DND-41 (cell line): ENCODE measurements at regions not wholly inside any gene's neighbourhood (a gene's known extent, or its start where the extent isn't known, plus 50 kb on each side); places are given as distances from the start of the nearest gene placed in this dataset.
"Not testable (repeated sequence)": the region's sequence is repeated elsewhere in the genome, so short reads cannot be mapped to it uniquely, and the experiment has no call there.

Experiments
- ATAC-seq: fragments of 200-7000 bp; cut with Tn5 transposase; 3 replicates; pipeline ENCODE4 v1.9.1; 2021; ENCODE audit warnings: low read depth; ENCODE audit not compliant: insufficient read depth
- DNase-seq: peaks from one replicate; pipeline ENCODE4 v3.0.0-alpha.2; 2020
- H2AFZ ChIP-seq: 2 replicates; pipeline ENCODE4 v1.6.0; 2012; ENCODE audit warnings: low read depth, low read length
- H3K27ac ChIP-seq: 2 replicates; pipeline ENCODE4 v1.5.1; 2012; ENCODE audit warnings: low read length, inconsistent platforms
- H3K27me3 ChIP-seq: fragments of 200-600 bp; sonication (generic); 2 replicates; pipeline ENCODE4 v1.6.0; 2012; ENCODE audit warnings: low read length, mild to moderate bottlenecking, inconsistent platforms; ENCODE audit not compliant: insufficient read depth, poor library complexity
- H3K36me3 ChIP-seq: 2 replicates; pipeline ENCODE4 v1.5.1; 2012; ENCODE audit warnings: low read length, inconsistent platforms; ENCODE audit not compliant: insufficient read depth
- H3K4me1 ChIP-seq: 2 replicates; pipeline ENCODE4 v1.5.1; 2012; ENCODE audit warnings: mild to moderate bottlenecking, low read length; ENCODE audit not compliant: insufficient read depth
- H3K4me2 ChIP-seq: 2 replicates; pipeline ENCODE4 v1.6.0; 2012; ENCODE audit warnings: mild to moderate bottlenecking, moderate library complexity, low read length, inconsistent platforms; ENCODE audit not compliant: insufficient read depth
- H3K4me3 ChIP-seq, 2 experiments: fragments of 200-600 bp in 1 of 2; shearing (Covaris generic) in 1 of 2; 2 replicates each; pipeline ENCODE4 v1.5.1; 2012 to 2016; ENCODE audit warnings: inconsistent platforms in 2 of 2, low read length in 2 of 2, mild to moderate bottlenecking in 2 of 2, low read depth in 1 of 2, moderate library complexity in 1 of 2
- H3K79me2 ChIP-seq: 2 replicates; pipeline ENCODE4 v1.6.0; 2012; ENCODE audit warnings: low read length, inconsistent platforms; ENCODE audit not compliant: insufficient read depth
- H3K9ac ChIP-seq: 2 replicates; pipeline ENCODE4 v1.6.0; 2012; ENCODE audit warnings: low read depth, mild to moderate bottlenecking, inconsistent platforms, low read length, moderate library complexity
- H3K9me3 ChIP-seq: 2 replicates; pipeline ENCODE4 v1.5.1; 2012; ENCODE audit warnings: low read length, moderate library complexity, mild to moderate bottlenecking, inconsistent platforms; ENCODE audit not compliant: insufficient read depth, severe bottlenecking
- H4K20me1 ChIP-seq: 2 replicates; pipeline ENCODE4 v1.6.0; 2012; ENCODE audit warnings: low read length; ENCODE audit not compliant: insufficient read depth
- EZH2 ChIP-seq: IDR thresholded peaks from 3 replicates; pipeline ENCODE4 v1.6.1; 2012; ENCODE audit warnings: borderline replicate concordance, low read depth, mild to moderate bottlenecking, moderate library complexity, low read length, inconsistent platforms; ENCODE audit not compliant: severe bottlenecking
- TF ChIP-seq, protein P1 (sequence below): IDR thresholded peaks from 2 replicates; pipeline ENCODE4 v1.5.1; 2012; ENCODE audit warnings: borderline replicate concordance, low read length, moderate library complexity, mild to moderate bottlenecking; ENCODE audit not compliant: poor library complexity, severe bottlenecking; ENCODE audit errors: extremely low read depth

DNA sequence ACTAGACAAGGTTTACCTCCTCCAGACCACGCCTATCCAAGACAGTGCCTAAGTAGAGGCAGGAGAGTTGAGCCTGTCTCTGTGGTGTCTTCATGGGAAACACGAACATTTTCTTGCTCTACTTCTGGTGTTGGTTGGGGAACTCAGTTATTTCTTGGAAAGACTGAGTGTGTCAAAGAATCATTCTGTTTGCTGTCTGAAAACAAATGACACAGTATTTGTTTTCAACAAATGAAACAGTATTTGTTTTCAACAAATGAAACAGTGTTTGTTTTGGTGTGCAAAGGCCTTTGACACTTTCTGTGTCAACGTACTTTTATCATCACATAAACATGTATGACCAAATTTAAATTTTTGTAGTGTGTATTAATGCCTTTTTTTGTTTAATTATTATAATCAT is 416.5 kb upstream of the NPAP1 start:
- not testable (repeated sequence) for H3K27ac ChIP-seq, H3K27me3 ChIP-seq, H3K9ac ChIP-seq, H3K79me2 ChIP-seq, H4K20me1 ChIP-seq, H3K36me3 ChIP-seq, H2AFZ ChIP-seq, ATAC-seq, H3K9me3 ChIP-seq, DNase-seq, H3K4me3 ChIP-seq, H3K4me1 ChIP-seq, H3K4me2 ChIP-seq

GRCh38 chr15:24260407-24260806 is 415.2 kb upstream of the NPAP1 start:
- H2AFZ ChIP-seq, H3K9me3 ChIP-seq, H3K36me3 ChIP-seq, H3K79me2 ChIP-seq, H3K4me1 ChIP-seq, H3K4me3 ChIP-seq, H3K9ac ChIP-seq, DNase-seq, ATAC-seq, H3K27ac ChIP-seq, H4K20me1 ChIP-seq, H3K4me2 ChIP-seq, H3K27me3 ChIP-seq: not testable (repeated sequence)

GRCh38 chr15:24260854-24261253 is 414.7 kb upstream of the NPAP1 start:
- not testable (repeated sequence) for H3K4me1 ChIP-seq

GRCh38 chr15:24268536-24269165 is 406.9 kb upstream of the NPAP1 start:
- peak overlapping the region; percentile 62 for H2AFZ ChIP-seq
- H3K27ac ChIP-seq: peak overlapping the region; percentile 57; the same call in 1 of the 2 replicates
- not testable (repeated sequence) for H3K79me2 ChIP-seq, H3K4me2 ChIP-seq, H3K9me3 ChIP-seq, DNase-seq, H3K27me3 ChIP-seq, H3K4me3 ChIP-seq, H3K36me3 ChIP-seq, H4K20me1 ChIP-seq
- ATAC-seq: peak; percentile 33
- peaks cover 24% of the 10 kb centered on the region for H3K4me1 ChIP-seq
- H3K9ac ChIP-seq: 0 out of 2 replicates have a peak overlapping the region, but pooled peaks have one; percentile 22

More at GRCh38 chr15:24260854-24261253, 414.7 kb upstream of the NPAP1 start:
- H3K9ac ChIP-seq, H3K27me3 ChIP-seq, DNase-seq, H3K79me2 ChIP-seq, H3K27ac ChIP-seq, H4K20me1 ChIP-seq, H3K4me2 ChIP-seq, H3K4me3 ChIP-seq, H3K36me3 ChIP-seq, H3K9me3 ChIP-seq, ATAC-seq, H2AFZ ChIP-seq: not testable (repeated sequence)

- H3K9ac ChIP-seq: 0 out of 2 replicates have a peak overlapping the region, but pooled peaks have one; percentile 22
- H2AFZ ChIP-seq: peak overlapping the region; percentile 62
Observed at GRCh38 chr15:24269166-24269571, 406.4 kb upstream of the NPAP1 start.

More at GRCh38 chr15:24269166-24269571, 406.4 kb upstream of the NPAP1 start:
- H3K9me3 ChIP-seq: no peaks in the 10 kb centered on the region
- no peaks in the 10 kb centered on the region for H3K79me2 ChIP-seq
- peak; percentile 76 for DNase-seq
- no peaks in the 10 kb centered on the region for H3K27me3 ChIP-seq
- no peak overlapping the region for H3K4me3 ChIP-seq
- no peaks in the 10 kb centered on the region for H3K36me3 ChIP-seq
- no peak for TF ChIP-seq EZH2
- TF ChIP-seq, protein P1, sequence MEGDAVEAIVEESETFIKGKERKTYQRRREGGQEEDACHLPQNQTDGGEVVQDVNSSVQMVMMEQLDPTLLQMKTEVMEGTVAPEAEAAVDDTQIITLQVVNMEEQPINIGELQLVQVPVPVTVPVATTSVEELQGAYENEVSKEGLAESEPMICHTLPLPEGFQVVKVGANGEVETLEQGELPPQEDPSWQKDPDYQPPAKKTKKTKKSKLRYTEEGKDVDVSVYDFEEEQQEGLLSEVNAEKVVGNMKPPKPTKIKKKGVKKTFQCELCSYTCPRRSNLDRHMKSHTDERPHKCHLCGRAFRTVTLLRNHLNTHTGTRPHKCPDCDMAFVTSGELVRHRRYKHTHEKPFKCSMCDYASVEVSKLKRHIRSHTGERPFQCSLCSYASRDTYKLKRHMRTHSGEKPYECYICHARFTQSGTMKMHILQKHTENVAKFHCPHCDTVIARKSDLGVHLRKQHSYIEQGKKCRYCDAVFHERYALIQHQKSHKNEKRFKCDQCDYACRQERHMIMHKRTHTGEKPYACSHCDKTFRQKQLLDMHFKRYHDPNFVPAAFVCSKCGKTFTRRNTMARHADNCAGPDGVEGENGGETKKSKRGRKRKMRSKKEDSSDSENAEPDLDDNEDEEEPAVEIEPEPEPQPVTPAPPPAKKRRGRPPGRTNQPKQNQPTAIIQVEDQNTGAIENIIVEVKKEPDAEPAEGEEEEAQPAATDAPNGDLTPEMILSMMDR: no peak
- H3K27ac ChIP-seq: peak overlapping the region; percentile 57; the same call in 1 of the 2 replicates
- H4K20me1 ChIP-seq: no peaks in the 10 kb centered on the region
- H3K4me1 ChIP-seq: peaks cover 24% of the 10 kb centered on the region
- peak overlapping the region; percentile 34 for H3K4me2 ChIP-seq
- ATAC-seq: peak; percentile 95
